ENCODE measurements at regions not wholly inside any gene's neighbourhood (a gene's known extent, or its start where the extent isn't known, plus 50 kb on each side); places are given as distances from the start of the nearest gene placed in this dataset.

DNA sequence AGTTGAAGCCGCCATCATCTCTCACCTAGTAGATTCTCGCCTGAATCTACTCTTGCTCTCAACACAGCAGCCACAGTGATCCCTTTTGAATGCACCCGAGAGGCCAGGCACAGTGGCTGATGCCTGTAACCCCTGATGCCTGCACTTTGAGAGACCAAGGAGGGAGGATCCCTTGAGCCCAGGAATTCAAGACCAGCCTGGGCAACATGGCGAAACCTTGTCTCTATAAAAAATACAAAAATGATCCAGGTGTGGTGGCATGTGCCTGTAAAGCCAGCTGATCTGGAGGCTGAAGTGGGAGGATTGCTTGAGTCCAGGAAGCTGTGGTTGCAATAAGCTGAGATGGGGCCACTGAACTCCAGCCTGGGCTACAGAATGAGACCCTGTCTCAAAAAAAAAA lies 60.3 kb upstream of the EML4 start:
- in situ Hi-C loops (cut with HindIII; ENCODE audit: low sequenced_read_pairs): no loop called here

DNA sequence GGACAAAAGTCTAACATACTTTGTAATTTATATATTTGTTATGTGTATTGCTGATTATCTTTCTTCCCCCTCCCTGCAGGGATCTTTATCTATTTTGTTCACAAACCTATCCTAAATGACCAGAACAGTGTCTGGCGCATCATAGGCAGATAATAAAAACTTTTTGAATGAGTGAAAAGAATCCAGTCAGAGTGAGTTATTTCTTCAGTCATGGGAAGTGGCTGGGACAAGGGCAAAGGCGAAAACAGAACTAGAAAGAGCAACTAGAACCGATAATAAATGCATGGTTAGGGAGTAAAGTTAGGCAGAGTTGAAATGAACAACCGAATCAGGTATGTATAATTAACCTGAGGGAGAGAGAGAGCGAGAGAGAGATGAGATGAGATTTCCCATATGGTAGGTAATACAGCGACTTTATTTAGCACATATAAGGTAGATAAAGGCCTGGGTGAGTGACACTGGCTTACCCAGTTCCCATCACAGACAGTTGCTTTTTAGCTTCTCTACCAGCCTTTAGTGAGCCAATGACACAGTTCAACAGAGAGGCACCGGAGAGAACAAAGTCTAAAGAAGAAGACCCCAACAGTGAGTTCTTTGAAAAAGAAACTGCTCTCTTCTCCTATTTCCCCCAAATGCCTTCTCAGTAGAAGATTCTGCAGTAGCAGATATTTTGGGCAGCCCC lies 59.1 kb upstream of the EML4 start:
- in situ Hi-C loops (cut with HindIII; ENCODE audit: low sequenced_read_pairs): no loop called here

- in situ Hi-C loops (cut with HindIII; ENCODE audit: low sequenced_read_pairs): no loop called here
Observed at GRCh38 chr2:42110641-42111322, 58.4 kb upstream of the EML4 start.

DNA sequence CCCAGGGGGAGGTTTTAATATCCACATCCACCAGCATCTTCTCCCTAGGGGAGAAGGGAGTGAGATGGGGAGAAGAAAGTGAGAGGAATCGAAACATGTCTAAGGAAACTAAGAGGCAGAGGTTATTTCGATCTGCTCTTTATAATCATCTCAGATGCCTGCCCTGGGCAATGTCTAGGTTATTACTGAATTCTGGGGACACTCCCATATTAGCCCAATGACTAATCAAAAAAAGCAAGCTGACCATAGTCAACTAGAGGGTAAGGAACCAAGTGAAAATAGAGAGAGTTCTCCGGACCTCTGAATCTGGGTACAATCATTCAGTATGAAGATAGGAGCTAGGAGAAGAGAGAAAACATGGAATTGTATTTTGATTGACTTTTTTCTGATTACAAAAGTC lies 56.7 kb upstream of the EML4 start:
- in situ Hi-C loops (cut with HindIII; ENCODE audit: low sequenced_read_pairs): no loop called here

- in situ Hi-C loops (cut with HindIII; ENCODE audit: low sequenced_read_pairs): no loop called here
Observed at GRCh38 chr2:42113452-42113851, 55.7 kb upstream of the EML4 start.

GRCh38 chr2:42114091-42114490 lies 55.1 kb upstream of the EML4 start:
- in situ Hi-C loops (cut with HindIII; ENCODE audit: low sequenced_read_pairs): no loop called here

GRCh38 chr2:42115588-42115987 lies 53.6 kb upstream of the EML4 start:
- in situ Hi-C loops (cut with HindIII; ENCODE audit: low sequenced_read_pairs): loop anchor here (5.0 kb wide), 1 partner anchor 33 kb away; no protein-coding TSS in a partner anchor

DNA sequence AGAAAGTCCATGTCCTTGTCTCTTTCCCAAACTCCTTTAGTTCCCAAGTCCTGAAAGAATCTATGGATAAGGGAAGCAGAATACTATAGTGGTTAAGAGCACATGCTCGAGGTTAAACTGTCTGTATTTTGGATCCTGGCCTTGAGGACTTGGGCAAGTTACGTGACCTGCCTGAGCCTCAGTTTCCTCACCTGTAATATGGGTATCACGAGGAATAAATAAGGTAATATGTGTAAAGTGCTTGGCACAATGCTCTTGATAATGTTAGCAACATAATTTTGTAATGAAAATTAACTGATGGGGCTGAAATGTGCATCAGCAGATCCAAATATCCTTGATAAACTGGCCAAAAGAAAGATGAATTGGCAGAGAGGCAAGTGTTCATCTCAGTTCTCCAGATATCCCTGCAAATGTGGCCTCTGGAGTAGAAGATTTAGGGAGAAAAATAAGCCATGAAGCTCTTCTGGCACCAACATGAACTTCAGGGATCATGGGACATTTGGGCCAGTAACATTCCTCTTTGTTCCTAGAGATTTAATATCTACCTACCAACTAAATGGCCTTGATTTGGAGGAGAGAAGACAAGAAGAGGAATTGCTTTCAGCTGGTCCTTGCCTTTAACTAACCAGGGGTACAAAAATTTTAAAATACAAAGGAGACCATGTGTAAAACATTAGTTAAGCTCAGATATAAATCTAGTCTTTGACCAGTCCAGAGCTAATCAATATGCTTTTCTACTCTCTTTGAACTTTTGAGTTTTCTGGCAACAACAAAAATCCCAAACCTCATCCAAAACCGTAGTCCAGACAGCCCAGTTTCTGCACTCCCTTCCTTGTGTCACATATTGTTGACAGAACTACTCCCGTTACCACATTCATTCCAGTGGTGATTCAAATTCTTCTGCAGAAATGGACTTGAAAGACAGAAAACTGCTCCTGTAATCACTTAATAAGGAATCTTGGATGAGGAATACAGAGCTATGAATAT lies 52.7 kb upstream of the EML4 start:
- in situ Hi-C loops (cut with HindIII; ENCODE audit: low sequenced_read_pairs): loop anchor here (5.0 kb wide), 1 partner anchor 34 kb away; no protein-coding TSS in a partner anchor

DNA sequence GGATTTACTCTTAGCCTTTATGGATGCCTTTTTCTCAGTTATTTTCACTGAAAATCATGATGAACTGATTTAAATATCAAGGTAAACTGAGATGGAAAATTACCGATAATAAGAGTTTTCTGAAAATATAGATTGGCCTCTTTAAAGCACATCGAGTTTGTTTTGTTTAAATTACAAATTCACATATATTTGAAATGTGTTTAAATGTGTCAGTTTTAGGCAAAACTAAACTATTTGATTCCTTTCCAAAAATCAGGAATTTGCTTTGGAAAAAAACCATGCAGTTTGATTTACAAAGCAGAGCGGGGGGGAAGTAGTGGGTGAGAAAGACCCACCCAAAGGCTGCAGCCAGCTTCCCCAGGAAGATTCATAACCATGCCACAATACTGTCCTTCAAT lies 52.0 kb upstream of the EML4 start:
- in situ Hi-C loops (cut with HindIII; ENCODE audit: low sequenced_read_pairs): loop anchor here (5.0 kb wide), 1 partner anchor 35 kb away; no protein-coding TSS in a partner anchor

- in situ Hi-C loops (cut with HindIII; ENCODE audit: low sequenced_read_pairs): loop anchor here (5.0 kb wide), 1 partner anchor 36 kb away; no protein-coding TSS in a partner anchor
Observed at GRCh38 chr2:42117923-42118753, 51.0 kb upstream of the EML4 start.

GRCh38 chr2:42118754-42119569 lies 50.2 kb upstream of the EML4 start:
- in situ Hi-C loops (cut with HindIII; ENCODE audit: low sequenced_read_pairs): loop anchor here (5.0 kb wide), 1 partner anchor 37 kb away; no protein-coding TSS in a partner anchor
